ENCODE measurements at regions not wholly inside any gene's neighbourhood (a gene's known extent, or its start where the extent isn't known, plus 50 kb on each side); places are given as distances from the start of the nearest gene placed in this dataset.

- TF ChIP-seq CTCF (IDR thresholded peaks at IDR 0.05) (no peak), POLR2A (IDR thresholded peaks at IDR 0.05) (no peak), POLR2AphosphoS5 (IDR thresholded peaks at IDR 0.05; ENCODE audit: insufficient read depth in 1 of 2, low read depth in 1 of 2) (no peak)
Observed at GRCh38 chr10:28453926-28454325, 79.0 kb upstream of the WAC start.

Data from vagina (tissue), 2 donors.